ENCODE measurements at regions not wholly inside any gene's neighbourhood (a gene's known extent, or its start where the extent isn't known, plus 50 kb on each side); places are given as distances from the start of the nearest gene placed in this dataset.
"Not testable (repeated sequence)": the region's sequence is repeated elsewhere in the genome, so short reads cannot be mapped to it uniquely, and the experiment has no call there.

DNA sequence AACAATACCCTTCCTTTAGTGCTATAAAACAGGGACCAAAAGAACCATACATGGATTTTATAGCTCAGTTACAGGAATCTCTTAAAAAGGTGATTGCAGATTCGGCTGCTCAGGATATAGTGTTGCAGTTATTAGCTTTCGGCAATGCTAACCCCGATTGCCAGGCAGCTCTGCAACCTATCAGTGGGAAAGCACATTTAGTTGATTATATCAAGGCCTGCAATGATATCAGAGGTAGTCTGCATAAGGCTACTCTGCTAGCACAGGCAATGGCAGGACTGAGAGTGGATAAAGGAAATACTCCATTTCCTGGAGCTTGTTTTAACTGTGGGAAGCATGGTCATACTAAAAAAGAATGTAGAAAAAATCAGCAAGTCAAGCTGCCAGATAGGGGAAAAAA, 327.7 kb downstream of the REEP3 start:
- not testable (repeated sequence) for DNase-seq (ENCODE audit: low spot score)

DNA sequence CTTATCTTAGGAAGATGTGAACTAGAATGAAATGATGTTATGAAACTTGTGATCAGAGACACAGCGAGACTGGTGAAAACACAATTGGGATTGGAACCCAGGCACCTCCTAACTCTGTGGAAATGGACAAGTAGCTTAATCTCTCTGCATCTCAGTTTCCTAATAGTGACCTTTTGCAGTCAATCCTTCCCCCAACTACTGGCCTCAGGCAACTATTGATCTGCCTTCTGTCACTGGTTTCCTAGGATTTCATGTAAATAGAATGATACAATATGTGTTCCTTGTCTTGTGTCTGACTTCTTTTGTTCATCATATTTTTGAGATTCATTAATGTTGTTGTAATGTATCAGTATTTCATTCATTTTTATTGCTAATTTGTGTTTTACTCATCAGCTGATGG, 341.7 kb downstream of the REEP3 start:
- DNase-seq (ENCODE audit: low spot score): no peak

DNA sequence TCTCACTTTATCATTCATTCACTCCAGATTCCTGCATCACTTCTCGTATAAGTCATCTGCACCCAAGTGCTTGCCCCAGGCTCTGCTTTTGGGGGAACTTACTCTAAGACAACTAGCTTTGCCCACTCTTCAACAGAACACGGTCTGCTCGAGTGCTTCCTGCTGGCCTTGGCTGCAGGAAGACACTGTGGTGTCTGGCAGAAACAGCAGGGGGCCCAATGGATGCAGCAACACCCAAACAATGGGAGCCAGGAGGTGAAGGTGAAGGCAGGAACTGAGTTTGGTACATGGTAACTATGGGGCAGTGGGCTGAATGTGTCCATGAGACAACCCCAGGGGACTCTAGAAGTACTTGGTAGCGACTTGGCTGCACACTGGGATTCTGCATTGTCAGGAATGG, 344.0 kb downstream of the REEP3 start:
- no peak for DNase-seq (ENCODE audit: low spot score)

DNA sequence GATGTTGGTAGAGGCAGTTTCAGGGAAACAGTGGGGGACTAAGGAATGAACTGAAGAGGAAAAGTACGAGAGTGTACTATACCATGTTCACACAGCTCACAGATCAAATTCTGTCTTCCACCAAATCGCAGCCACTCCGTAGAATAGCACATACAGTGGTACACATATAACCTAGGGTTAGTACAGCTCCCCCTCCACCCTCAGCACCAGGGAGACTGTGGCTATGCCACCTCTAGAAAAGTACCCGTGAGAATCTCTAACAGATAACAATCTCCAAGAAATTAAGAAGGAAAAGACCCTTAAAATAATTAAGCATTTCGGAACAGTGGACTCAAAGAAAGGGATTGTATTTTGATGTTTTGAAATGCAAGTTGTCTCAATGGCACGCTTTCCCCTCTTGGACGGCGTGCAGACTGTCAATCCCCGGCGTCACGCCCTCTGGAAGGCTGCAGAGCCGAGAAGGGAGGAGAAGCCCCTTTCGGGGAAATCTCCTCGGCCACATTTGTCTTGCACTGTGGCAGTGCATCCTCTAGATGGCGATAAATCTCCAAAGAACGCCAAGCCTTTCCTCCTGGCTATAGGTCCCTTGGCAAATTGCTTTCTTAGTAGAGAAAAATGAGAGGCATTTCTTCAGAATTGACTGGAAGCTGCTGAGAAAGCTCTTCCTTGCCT, 345.0 kb downstream of the REEP3 start:
- DNase-seq (ENCODE audit: low spot score): peak; percentile 67

DNA sequence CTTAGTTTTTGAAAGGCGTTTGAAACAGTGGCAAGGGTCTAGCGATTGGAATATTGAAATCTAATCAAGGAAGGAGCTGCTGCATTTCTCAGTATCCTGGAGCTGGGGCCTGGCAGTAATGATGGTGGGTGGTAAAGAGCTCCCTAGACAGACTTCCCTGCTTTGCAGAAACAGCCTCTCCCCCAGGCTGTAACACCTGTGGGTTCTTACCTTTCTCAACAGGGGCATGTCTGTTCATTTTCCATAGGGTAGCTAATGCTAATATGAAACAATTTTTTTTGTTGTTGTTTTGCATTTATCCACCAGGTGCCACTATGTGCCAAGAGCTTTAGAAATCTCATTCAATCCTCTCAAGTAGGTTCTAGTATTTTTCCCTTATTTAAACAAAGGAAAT, 345.5 kb downstream of the REEP3 start:
- peak; percentile 41 for DNase-seq (ENCODE audit: low spot score)

DNA sequence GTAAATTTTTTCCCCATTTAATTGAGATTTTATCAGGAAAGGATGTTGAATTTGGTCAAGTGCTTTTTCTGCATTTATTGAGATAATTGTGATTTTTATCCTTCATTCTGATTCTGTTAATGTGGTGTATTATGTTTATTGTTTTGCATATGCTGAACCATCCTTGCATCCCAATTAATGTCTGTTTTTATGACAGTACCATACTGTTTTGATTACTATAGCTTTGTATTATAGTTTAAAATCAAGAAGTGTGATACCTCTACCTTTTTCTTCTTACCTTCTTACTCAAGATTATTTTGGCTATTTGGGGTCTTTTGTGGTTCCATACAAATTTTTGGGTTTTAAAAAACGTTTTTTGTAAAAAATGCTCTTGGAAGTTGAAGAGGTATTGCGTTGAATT, 357.2 kb downstream of the REEP3 start:
- no peak for DNase-seq (ENCODE audit: low spot score)

DNA sequence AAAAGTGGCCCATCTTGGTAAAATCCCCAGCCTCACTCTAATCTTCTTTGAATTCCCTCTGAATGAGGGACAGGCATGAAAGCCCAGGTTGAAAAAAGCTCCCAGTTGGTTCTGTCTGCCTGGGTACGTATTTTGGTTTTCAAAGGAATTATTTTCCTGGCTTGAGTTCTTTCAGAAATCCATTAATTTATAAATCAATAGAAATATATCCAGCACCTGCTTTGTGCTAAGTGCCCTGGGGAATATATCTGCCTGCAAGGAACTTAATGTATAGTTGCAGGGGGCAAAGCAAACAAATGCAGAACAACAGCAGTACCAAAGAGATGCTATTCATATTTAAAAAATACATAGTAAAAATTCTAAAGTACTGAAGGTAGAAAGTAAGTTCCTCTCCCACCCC, 362.7 kb downstream of the REEP3 start:
- no peak for DNase-seq (ENCODE audit: low spot score)

DNA sequence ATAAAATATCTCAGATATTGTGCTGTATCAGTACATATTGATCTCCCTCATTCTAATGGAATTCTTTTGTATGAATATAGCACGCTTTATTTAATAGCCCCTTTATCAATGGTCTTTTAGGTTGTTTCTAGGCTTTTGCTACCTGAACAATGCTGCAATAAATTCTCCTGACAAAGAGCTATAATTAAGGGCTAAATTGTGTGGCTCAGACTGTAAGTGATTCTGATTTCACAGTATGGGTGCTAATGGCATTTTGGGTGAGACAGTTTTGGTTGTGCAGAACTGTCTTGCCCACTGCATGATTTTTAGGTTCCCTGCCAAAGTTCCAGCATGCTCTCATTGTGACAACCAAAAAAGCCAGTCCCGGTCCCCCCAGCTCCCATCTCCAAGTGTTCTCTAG, 363.2 kb downstream of the REEP3 start:
- no peak for DNase-seq (ENCODE audit: low spot score)

DNA sequence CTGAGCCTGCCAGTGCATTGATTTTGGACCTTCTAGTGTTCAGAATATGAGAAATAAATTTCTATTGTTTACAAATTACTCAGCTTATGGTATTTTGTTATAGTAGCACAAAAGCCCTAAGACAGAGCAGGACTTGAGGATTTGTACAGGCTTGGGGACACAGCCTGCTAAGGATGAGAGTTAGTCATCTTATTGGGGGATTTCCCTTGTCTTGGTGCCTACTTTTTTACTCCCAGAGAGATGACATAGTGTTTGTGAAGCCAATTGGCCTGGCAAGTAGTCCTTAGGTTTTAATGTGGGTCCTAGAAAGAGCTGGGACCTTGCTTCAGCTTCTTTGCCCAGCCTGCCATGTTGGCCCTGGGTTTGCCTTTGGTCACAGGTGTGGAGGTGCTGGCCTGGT, 364.0 kb downstream of the REEP3 start:
- no peak for DNase-seq (ENCODE audit: low spot score)

DNA sequence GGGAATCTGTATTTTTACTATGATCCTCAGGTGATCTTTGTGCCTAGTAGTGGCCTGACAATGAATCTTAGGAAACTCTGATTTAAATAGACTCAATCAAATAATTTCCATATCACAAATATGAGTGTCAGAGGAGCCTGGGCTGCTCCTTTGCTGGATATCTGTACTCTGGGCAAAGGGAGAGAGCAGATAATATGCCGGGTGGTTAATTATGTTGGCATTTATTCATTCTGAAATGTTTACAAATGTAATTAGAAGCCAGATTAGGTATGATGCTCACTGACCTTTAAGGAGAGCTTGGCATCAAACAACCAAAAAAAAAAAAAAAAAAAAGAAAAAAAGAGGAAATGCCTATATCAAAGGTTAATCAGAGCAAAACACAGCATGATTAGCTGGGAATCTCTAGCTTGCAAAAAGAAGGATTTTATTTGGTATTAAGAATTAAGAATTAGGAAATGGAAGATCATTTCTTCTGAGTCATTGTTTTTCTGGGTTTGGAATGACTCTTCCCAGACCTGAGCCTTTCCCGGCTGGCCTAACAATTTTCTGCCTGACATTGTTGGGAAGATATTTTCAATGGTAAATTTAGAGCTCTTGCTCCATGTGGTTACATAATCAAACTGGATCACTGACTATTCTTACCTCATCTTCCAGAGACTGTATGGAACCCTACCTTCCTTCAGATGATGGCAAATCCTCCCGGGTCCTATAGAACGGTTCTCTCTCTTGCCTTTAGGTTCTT, 365.3 kb downstream of the REEP3 start:
- no peak for DNase-seq (ENCODE audit: low spot score)

DNA sequence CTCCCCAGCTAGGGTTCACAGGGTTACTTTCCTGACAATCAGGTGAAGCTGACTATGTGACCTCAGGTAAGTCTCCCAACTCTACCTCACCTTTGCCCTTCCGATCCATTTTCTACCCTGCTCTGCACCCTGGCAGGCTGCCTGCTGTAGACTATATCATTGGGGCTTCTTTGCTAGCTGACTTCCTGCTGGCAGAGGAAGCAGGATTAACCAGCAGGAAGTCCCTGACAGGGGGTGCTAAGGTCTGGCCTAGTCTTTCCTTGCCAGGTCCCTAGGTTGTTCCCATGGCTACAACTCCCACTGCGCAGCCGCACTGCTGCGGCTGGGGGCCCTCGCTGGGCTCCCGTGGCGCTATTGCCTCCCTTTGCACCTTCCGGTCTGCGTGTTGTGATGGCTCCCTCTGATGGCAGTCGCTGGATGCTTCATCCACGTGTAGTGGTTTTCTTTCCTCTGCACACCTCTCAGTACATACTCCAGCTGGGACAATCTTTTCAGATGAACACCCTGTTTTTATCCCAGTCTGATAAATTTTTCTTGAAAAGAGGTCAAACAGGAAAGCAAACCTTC, 365.9 kb downstream of the REEP3 start:
- no peak for DNase-seq (ENCODE audit: low spot score)

DNA sequence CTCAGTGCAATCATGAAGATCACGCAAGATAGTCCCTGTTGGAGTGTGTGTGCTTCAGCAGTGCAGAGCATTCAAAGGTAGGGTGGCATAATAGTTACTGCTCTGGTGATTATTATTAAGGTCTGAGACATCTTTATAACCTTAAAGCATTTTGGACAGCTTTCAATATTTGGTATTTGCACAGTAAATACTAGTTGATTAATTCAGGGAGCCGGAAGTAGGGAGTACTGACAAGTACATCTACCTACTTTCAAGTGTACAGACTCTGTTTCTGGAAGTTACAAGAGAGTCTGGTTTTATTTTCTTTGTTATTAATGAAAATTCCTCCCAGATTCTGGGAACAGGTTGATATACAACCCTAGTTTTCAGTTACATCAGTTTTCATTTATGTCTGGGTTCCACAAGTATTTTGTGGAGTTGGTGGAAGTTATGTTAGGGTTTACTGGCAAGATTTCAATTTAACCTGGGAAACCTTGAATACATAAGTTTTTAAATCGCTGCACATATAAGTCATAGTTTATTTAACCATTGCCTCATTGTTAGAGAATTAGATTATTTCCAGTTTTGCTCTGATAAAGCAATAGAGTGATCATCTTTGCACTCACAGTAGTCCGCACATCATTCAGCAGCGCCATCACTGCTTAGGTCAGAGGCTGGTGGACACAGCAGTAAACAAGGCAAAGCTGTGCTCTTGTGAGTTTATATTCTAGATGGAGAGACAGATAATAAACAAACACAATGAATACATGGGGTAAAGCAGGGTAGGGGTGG, 366.6 kb downstream of the REEP3 start:
- DNase-seq (ENCODE audit: low spot score): no peak

DNA sequence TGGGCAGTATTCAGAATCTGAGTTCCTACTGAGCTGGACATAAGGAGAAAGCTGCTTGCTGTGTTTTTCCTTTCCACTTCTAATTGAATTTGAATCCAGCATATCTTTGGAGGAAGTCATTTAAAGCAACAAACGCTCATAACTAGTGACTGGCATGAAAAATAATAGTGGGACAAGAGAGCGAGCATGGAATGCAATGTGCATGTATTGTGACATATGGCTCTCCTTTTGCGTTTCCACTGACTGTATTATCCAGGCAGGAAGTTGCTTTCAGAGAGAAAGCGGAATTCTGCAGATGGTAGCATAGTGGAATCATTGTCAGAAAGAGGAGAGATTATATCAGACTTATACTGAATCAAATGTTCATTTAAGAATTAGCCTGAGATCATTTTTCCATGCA, 368.6 kb downstream of the REEP3 start:
- DNase-seq (ENCODE audit: low spot score): no peak

DNA sequence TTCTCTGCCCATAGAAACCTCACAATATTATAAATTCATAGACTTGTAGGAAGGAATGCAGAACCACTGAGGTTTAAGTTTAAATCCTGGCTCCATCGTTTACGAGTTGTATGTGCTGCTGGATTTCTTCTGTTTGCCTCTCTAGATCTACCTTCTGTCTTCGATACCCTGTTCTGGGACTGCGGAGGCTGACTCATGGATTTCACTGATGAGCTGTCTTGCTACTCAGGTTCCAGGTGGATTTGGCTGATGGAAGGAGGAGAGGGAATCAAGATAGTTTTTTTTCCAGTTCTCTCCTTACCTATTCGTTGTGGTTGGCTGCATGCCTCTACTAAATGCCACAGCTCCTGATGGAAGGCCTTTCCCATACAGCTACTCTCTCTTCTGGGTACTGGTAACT, 375.8 kb downstream of the REEP3 start:
- DNase-seq (ENCODE audit: low spot score): no peak

DNA sequence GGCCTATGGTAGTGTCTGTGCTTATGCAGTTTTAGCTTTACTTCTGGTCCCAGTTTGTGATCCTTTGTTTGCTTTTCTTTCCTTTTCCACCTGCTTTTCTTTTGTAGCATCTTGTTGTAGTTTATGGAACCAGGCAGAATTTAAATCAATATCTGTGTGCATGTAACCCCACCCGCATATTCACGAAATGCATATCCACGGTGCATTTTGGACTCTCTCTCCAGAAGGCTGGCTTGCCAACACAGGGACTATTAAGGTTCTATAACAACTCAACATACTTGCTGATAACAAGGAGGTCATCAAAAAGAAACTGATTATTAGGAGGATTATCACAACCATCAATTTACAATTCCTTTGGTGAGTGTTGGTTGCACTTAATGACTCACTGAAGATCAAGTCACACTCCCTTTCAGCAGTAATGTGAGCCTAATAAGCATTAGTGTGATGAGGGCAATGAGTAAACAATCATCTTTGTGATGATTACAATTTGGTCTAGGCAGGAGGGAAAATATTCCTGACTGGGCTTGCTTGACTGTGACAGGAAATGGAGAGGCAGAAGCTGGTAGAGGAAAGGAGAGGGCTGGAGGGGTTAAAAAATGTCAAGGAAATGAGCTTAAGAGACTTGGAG, 378.6 kb downstream of the REEP3 start:
- no peak for DNase-seq (ENCODE audit: low spot score)

DNA sequence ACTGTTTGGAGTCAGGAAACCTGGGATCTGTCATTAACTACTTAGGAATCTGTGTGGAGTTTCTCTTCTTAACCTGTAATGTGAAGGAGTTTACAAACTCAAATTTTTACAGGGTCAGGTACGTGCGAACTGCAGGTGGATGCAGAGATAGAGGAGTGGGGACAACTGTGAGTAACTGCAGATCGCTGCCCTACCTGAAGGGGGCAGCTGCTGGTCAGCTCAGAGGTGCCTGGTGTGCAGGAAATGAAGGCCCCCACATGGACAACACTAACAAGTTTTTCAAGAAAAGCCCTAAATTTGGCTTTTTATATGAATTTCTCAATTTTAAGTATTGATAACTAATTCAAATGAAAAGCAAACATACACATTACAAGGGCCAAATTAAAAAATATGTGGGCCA, 380.0 kb downstream of the REEP3 start:
- DNase-seq (ENCODE audit: low spot score): no peak

DNA sequence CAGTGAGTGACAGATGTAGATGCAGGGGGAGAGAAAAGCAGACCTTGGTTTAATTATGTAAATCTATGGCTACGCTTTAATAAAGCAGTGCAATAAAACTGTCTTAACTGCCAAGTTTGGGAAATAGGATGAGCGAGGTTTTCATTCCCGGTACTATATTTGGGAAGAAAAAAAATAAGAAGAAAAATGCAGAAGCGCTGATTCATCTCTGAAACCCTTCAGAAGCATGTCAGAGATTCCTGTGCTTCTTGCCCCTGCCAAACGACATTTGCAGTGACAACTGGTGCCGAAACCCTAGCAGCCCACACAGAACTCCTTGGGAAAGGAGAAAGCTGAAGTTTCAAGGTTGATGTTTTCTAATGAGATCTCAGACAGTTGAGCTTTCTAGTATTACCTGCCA, 380.7 kb downstream of the REEP3 start:
- DNase-seq (ENCODE audit: low spot score): no peak

DNA sequence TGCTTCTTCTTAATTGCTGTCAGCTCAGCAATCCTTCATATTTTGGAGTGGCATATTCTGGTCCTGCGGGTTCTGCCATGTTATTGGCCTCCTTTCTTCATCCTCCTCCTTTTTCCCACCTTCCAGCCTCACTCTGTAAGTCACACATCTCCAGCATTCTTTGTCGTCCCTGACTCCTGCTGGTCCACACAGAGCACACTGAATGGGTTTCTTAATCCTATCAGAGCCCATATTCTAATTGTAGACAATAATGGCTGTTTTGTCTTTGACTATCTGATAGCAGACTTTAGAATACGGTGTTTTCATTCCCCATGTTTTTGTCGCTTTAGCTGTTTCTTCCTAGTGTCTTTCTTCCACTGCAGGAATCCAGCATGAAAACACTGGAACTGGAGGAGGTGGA, 389.6 kb downstream of the REEP3 start:
- no peak for DNase-seq (ENCODE audit: low spot score)

DNA sequence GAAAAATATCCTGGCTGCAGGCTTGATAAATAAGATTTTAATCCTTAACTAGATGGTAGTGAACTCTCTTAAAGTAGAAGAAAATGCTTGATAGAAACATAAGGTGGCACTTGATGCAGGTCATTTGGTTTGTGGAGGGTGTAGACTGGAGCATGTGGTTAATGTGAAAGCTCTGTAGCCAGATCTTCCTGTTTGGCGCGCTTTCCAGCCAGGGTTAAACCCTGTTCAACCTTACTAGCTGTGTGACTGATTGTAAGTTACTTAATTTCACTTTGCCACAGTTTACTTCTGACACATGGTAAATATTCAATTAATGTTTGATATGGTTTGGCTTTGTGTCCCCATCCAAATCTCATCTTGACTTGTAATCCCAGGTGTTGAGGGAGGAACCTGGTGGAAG, 394.0 kb downstream of the REEP3 start:
- DNase-seq (ENCODE audit: low spot score): no peak

DNA sequence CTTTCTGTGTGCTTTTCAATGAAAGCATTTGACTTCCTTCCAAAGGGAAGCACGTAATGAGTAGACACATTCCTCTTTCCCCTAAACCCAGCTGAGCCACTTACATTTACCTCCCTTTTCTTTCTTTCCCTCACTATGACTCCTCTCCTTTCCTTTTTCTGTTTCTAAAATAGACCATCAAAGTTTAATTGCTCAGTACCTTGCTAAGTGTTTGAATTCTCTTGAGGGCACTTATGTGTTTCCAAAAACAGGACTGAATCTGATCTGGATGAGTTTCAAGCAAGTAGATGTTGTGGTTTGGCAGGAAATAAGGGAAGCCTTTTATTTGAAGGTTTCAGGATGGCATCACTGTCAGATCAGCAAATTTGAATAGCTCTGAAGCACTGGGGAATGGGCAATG, 396.2 kb downstream of the REEP3 start:
- DNase-seq (ENCODE audit: low spot score): no peak

DNA sequence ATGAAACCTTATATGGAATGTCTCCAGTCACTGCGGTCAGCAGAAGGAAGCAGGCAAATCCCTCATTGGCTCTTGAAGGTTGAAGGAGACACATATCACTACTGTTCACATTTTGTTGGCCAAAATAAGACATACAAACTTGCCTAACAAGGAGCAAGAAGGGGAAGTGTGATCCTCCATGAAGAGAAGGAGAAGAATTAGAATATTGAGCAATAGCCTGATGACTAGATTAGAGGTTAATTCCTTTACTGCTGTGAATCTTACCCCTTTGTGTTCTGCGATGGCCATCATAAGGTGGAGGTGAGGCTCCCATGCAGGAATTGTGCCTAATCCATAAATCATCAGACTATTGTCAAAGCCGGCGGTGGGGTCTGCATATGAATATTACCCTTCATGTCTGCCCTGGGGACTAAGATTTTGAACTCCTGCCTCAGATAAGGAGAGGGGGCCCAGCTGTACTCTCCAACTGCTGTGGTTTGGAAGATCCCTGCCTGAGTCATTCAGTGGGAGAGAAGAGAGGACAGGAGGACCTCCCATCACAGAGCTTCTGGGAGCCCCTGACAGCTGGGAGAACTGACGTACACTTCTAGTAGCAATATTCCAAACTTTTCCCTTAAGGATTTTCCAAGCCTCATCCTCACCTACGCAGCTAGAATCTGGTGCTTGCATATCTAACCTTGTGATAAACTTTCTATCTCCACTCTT, 398.5 kb downstream of the REEP3 start:
- DNase-seq (ENCODE audit: low spot score): no peak

DNA sequence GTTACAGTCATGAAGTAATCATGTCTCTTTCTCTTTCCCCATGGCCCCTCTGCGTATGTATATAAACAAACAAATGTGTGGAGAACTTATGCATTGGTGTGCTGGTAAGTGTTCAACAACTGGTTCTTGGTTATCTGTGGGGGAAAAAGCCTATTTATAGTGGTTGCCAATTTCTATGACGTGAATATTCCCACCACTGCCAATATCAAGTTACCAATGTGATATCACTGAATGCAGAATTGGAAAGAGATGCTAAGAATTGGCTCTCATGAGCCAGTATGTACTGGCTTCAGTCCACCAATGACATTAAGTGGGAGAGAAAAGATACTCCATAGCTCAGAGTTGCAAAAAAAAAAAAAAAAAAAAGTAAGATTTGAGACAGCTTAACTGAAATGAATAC, 399.7 kb downstream of the REEP3 start:
- DNase-seq (ENCODE audit: low spot score): no peak
